ENCODE measurements at regions not wholly inside any gene's neighbourhood (a gene's known extent, or its start where the extent isn't known, plus 50 kb on each side); places are given as distances from the start of the nearest gene placed in this dataset.
A peak's percentile ranks its signal among the peaks of the same experiment; 100 is the strongest.
"Not testable (repeated sequence)": the region's sequence is repeated elsewhere in the genome, so short reads cannot be mapped to it uniquely, and the experiment has no call there.

DNA sequence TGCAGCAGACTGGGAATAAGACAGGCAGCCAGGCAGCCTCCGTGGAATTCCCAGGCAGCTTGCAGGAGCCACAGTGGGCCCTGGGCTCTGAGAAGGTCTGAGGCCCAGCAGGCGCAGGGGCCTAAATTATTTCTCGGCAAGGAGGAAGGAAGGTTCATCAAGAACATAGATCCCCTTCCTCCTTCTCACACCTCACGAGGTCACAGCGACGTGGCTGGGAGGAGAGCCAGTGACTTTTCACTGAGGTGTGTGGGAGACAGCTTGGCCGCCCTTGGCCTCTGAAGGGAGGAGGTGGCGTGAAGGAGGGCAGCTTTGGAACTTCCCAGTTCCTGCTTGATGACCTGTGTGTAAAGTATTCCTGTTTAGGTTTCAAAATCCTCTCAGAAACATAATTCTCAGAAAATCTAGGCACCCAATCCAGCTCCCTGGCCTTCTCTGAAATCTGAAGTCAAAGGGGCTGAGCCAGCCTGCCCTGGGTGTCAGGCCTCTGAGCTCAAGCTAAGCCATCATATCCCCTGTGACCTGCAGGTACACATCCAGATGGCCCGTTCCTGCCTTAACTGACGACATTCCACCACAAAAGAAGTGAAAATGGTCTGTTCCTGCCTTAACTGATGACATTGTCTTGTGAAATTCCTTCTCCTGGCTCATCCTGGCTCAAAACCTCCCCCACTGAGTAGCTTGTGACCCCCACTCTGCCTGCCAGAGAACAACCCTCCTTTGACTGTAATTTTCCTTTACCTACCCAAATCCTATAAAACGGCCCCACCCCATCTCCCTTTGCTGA is 161.0 kb downstream of the ADRA2C start:
- DNase-seq (ENCODE audit: low spot score) = not testable (repeated sequence)

DNA sequence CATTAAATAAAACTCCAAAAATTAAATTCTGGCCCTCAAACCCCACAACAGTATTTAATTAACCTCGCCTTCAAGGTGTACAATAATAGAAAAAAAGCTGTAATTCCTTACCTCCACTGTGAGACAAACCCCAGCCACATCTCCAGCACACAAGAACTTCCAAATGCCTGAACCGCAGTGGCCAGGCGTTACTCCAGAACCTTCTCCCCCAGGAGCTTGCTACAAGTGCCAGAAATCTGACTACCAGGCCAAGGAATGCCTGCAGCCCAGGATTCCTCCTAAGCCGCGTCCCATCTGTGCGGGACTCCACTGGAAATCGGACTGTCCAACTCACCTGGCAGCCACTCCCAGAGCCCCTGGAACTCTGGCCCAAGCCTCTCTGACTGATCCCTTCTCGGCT is 163.2 kb downstream of the ADRA2C start:
- not testable (repeated sequence) for DNase-seq (ENCODE audit: low spot score)

DNA sequence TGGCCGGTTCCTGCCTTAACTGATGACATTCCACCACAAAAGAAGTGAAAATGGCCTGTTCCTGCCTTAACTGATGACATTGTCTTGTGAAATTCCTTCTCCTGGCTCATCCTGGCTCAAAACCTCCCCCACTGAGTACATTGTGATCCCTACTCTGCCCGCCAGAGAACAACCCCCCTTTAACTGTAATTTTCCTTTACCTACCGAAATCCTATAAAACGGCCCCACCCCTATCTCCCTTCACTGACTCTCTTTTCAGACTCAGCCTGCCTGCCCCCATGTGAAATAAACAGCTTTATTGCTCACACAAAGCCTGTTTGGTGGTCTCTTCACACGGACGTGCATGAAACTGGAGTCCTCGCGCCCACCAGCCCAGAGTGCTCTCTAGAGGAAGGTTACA is 166.5 kb downstream of the ADRA2C start:
- not testable (repeated sequence) for DNase-seq (ENCODE audit: low spot score)

DNA sequence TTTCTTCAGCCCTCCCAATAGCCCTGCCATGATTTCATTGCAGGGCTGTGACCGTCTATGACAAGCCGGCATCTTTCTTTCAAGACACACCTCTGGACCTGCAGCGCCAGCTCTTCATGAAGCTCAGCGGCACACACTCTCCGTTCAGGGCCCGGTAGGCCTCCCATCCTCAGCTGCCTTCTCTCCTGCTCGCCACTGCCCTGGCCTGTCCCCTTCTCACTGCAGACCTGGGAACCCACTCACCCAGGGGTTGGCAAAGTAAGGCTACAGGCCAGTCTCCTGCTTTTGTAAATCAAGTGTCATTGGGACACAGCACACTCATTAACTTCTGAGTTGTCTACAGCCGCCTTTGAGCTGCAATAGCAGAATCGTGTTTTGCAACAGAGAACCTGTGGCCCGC is 169.2 kb downstream of the ADRA2C start:
- DNase-seq (ENCODE audit: low spot score) = not testable (repeated sequence)

DNA sequence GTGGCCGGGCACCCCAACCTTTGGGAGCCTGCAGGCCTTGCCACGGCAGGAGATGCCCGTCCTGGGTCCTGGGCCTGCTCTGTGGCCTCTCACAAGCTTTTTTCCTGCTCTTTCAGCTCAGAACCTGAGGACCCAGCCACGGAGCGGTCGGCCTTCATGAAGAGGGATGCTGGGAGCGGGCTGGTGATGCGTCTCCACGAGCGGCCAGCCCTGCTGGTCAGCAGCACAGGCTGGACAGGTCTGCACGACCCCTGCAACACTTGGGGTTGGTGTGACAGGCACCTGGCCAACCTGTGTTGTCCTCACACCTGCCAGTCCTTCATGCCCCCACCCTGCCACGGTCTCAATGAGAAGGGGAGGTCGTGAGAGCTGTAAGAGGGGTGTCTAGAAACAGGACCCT is 170.0 kb downstream of the ADRA2C start:
- DNase-seq (ENCODE audit: low spot score) = no peak

DNA sequence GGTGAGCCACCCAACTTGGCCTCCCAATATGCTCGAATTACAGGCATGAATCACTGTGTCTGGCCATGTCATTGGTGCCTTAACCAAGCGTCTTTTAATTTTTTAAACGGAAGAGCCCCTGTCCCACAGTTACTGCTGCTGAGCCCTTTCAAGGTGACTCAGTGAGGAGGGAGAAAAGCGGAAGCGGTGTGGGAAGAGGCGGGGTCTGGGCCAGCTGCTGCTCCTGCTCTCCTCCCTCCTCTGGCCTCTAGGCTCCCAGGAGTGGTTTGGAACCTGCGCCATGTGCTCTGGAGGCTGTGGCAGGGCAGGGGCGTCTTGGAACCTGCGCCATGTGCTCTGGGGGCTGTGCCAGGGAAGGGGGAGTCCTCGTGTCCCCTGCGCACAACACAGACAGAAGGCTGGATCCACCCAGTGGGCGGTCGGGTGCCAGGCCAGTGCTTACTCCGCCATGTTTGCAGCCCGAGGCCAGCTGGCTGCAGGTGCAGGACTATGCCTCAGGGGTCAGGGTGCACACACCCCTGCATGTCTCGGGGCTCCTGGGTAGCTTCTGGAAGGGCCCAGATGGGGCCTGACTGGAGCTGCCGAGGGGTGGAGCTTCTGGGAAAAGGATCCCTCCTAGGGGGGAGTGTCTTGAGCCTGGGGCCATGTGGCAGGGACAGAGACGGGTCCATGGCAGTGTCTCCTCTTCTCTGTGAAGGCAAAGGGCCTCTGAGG is 171.8 kb downstream of the ADRA2C start:
- not testable (repeated sequence) for DNase-seq (ENCODE audit: low spot score)

DNA sequence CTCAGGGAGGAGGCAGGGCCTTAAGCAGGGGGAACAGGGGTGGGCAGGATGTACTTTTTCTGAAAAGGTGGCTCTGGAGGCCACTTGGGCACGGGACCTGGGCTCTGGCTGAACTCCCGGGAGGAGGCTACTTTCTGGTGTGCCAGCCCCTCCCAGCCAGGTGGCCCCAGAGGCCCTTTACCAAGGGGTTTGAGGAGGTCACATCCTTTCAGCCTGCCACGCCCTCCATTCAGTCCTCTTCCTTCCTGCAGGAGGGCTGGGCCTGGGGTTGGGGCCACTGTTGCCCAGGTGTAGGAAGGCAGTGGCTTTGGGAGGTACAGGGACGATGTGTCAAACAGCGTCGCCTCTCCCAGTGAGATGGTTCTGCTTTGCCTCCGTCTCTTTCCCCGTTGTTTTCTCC is 172.5 kb downstream of the ADRA2C start:
- DNase-seq (ENCODE audit: low spot score) = not testable (repeated sequence)

DNA sequence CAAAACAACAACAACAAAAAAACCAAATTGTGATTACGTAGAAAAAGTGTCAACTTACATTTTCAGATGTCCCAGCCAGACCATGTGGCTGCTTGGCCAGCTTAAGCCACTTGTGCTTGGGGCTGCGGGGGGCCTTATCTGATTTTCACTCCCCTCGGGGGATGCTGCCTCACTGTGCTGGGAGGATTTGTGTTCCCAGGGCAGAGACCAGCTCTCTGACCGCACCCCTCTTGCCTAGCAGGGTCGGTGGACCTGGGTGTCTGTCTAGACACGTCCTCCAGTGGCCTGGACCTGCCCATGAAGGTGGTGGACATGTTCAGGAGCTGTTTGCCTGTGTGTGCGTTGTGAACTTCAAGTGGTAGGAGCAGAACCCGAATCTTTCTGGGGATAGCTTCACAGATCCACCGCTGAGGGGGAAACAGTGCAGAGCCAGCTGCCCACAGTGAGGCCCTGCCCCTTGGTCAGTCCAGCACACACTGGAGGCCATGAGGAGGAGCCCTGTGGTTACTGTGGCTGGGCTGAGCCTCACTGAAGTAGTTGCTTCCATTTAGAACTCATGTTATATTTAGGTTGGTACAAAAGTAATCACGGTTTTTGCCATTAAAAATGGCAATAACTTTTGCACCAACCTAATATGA is 173.9 kb downstream of the ADRA2C start:
- not testable (repeated sequence) for DNase-seq (ENCODE audit: low spot score)

DNA sequence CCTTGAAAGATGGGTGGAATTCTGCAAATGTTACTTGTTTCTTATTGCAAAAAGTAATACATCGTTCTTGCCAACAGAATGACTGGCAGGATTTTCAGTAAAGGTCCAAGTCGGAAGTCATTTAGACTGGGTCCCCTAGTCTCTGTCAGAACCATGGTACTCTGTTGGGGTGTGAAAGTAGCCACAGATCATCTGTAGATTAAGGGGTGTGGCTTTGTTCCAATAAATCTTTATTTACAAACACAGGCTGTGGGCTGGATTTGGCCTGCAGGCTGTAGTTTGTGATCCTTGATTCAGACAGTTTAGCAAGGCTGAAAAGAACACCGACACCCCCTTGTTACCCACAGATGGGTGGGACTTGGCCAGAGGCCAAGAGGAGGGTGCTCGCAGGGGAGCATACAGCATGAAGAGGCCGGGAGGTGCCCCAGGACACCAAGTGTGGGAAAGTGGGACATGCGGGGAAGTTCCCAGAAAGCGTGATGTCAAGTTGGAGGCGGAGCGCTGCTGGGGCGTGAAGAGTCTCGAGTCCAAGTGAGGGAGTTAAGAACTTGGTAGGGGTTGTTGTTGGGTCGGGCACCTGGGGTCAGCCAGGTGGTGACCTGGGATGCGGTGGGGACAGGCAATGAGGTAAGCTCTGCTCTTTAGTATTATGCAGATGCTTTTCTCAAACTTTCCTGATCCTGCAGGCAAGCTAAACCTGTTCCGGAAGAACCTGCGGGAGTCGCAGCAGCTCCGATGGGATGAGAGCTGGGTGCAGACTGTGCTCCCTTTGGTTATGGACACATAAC is 175.7 kb downstream of the ADRA2C start:
- not testable (repeated sequence) for DNase-seq (ENCODE audit: low spot score)

DNA sequence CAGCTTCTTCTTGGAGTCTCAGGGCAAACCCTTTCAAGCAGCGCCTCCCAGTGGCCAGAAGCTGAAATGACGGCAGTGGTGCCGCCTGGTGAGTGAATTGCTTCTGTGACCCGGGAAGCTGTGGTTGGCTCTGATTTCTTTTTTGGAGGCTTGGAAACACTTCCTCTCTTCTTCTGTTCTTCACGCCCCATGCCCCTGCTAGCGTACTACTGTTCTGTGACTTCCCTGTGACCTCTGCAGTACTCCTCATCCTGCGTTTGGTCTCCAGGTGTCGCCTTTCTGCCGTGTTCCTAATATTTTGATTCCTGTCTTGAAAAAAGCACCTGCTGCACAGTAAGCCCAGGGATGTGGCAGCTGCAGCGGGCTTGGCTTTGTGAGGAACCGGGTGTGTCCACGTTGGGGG is 176.4 kb downstream of the ADRA2C start:
- peak; percentile 22 for DNase-seq (ENCODE audit: low spot score)

DNA sequence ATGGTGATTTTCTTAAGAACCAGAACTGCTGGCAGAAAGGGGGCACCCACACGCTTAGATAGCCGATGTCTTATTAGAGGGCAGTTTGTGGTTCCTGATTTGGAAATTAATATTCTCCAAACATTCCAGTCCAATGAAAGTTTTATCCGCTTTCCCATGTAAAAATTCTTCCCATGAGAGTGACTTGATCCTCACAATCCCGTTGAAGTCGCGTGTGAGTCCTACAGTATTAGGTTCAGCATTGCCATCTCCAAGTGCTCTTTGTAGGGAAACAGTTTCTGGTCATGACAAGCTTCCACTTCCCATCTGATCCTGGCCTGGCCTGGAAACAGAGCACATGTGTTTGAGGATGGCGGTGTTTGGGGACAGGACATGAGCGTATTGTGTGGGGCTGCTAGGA is 176.9 kb downstream of the ADRA2C start:
- peak; percentile 6 for DNase-seq (ENCODE audit: low spot score)

DNA sequence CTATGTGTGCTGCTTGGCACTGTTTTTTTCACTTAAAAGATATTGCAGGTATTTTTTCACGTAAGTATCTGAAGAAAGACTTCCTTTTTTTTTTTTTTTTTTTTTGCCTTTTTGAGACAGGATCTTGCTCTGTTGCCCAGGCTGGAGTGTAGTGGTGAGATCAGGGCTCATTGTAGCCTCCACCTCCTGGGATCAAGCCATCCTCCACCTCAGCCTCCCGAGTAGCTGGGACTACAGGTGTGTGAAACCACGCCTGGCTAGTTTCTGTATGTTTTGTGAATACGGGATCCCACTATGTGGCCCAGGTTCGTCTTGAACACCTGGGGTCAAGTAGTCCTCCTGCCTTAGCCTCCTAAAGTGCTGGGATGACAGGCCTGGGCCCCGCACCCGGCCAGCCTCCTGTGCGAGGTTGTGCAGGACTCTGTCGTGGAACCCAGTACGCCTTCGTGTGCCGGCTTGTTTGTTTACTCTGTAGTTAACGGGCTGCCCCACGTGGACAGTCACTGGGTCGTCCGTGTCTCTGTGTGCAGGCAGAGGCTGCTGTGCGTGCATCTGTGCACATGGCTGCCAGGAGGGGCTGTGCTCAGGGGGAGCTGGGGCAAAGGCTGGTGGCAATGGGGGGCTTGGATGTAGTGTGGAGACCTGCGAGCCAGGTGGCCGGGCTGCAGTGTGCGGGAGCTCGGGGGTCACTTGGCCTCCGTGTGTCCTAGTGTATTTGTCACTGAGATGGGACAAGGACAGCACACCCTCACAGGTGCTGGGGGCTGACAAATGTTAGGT is 179.5 kb downstream of the ADRA2C start:
- DNase-seq (ENCODE audit: low spot score) = no peak

DNA sequence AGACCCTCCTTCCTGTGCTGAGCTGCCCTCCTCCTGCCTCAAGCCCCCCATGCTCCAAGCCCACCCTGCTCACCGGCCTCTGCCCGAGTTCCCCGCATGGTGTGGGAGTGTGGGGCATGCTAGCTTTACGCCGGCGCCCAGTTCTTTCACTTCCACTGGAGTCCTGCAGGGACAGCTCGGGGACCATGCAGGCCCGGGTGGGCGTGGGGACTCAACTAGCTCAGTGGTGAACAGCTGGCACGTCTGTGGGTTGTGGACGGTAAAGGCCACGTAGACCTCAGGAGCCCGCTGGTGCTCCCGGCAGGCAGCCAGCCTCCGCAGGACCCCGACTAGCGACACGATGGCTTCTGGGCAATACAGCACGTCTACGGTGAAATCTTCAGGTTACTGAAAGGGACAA is 180.4 kb downstream of the ADRA2C start:
- not testable (repeated sequence) for DNase-seq (ENCODE audit: low spot score)

DNA sequence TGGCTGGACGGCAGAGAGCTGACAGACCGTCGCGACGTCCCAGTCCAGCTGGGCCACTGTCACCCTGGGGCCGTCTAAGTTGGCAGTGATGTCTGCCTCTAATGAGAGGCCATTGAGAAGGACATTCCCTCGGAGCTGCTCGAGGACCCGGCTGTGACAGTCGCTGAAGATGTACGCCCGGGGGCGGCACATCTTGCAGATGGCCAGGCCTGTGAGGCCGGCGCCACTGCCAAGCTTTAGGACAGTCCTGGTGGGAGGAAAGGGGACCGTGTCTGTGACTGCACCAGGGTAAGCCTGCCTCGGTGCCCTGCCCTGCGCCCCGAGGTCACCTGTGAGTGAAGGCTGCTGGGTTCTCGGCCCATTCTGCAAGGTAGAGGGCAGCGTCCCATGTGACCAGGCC is 181.6 kb downstream of the ADRA2C start:
- DNase-seq (ENCODE audit: low spot score) = not testable (repeated sequence)

DNA sequence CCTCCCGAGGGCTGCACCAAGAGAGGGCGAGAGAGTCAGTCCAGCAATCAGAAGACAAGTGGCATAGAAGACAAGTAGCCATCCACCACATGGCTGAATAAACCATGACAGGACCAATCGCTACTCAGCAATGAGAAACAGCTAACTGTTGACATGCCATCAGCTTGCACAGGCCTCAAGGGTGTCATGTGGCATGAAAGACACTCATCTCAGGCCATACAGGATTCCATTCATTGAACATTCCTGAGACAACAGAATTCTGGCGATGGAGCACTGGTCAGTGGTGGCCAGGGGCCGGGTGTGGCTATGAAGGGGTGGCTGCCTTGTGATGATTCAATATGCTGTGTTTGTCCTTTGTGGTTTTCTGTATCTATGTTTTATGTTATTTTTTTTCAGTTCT is 182.0 kb downstream of the ADRA2C start:
- DNase-seq (ENCODE audit: low spot score) = peak; percentile 19

DNA sequence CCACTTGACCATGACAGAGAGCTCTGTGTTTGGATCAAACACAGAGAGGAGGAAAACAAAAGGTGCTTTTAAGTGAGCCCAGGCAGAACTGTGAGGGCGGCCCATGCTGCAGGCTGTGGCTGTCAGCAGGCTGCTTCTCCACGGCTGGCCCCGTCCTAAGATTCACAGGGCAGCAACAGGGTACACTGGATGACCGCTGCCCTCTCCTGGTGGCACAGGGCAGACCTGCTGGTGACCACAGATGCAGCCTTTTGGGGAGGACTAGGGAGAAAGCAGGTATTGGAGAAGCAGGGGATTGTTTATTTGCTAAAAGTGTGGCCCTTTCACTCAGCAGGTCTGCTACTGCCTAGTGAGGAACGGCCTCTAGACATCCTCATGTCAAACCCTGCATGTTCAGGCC is 183.7 kb downstream of the ADRA2C start:
- DNase-seq (ENCODE audit: low spot score) = peak; percentile 21

DNA sequence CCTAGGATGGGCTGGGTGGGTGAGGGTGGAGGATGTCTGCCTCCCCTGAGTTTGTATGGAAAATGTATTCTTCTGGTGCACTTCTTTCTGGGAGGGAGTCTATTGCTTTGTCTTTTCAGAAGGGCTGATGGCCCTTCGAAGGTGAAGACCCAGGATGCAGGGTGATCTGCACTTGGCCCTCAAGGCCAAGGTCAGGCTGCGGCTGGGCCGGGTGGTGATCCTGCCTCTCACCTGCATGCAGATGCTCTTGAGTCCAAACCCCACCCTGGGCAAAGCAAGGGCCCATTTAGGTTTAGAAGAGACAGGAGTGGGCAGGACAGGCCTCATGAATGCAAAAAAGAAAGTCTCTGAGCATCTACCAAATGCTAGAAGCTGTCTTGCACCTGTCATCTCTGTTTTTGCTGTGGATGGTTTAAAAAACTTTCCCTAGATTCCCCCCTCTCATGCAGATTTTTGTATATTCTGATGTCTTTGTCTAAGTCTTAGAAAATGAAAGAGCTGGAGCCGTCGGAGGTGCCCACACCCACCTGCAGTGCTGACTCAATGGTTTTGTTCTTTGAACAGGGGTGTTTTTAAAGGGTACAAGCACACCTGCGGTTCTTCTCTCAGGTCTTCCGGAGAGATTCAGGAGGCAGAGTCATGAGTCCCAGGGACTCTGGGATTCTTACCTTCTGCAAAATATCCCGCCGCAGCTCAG is 186.4 kb downstream of the ADRA2C start:
- DNase-seq (ENCODE audit: low spot score) = not testable (repeated sequence)

DNA sequence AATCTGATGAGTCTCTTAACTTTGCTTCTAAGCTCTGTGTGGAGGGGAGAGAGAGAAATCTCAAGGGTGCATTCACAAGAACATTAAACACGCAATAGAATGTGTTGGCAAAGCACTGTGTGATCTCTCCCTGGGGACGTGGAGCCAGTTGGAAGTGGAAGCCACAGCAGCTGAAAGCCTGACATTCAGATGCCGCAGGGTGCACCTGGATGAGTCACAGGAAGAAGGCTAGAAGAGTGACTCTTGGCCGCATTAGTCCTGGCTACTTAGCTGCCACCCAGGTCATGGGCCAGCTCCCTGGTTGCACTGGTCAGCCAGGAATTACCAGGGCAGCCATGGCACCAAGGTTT is 186.9 kb downstream of the ADRA2C start:
- not testable (repeated sequence) for DNase-seq (ENCODE audit: low spot score)

DNA sequence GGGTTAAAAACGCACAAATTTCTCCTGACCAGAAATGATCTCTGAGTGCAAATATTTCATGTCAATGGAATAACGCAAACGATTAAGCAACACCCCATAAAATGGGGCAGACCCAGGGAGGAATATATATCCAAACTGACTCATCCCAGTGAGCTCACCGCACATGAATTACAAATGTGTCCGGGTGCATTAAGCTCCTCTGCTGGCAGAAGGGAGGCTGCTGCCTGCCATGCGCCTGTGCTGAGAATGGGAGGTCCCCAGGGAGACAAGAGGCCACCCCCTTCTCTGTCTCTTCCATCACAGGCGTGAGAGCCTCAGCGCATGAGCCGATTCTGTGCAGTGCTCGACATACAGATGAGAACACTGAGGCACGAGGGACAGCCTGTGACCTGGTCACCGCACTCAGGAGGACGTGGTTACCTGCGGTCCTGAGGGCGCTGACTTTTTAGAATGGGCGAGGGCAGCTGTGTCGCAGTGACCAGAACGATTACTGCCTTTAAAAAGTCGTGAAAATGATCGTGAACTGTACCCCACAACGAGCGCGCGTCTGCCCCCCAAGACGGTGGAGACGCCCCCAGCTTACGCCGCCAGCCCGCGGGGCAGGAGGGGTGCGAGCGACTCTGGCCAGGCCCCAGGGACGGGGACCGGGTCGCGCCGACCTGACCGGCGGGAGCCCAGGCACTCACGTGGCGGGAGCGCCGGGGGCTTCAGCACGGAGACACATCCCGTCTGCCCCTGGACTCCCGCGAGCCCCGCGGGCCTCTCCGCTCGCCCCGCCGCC is 188.5 kb downstream of the ADRA2C start:
- peak; percentile 88 for DNase-seq (ENCODE audit: low spot score)

Measured in AG08395 (cell line).